K562 (cell line): ENCODE measurements at regions not wholly inside any gene's neighbourhood (a gene's known extent, or its start where the extent isn't known, plus 50 kb on each side); places are given as distances from the start of the nearest gene placed in this dataset.

ENCODE experiments used
- CBFB ChIP-seq: sonication (generic); formaldehyde crosslinking; IDR thresholded peaks from 2 replicates; pipeline ENCODE4 v1.4.0; 2020; ENCODE audit warnings: mild to moderate bottlenecking, missing genetic modification reagents
- CTCF ChIP-seq, 3 experiments: IDR thresholded peaks in 2 of 3; conservative IDR thresholded peaks in 1 of 3; 2 replicates each; pipeline ENCODE4 v1.5.1; 2011 to 2012; ENCODE audit warnings: low read length in 3 of 3, mild to moderate bottlenecking in 3 of 3, control low read depth in 2 of 3, improper control_type of control experiment in 1 of 3, inconsistent platforms in 1 of 3, low read depth in 1 of 3, mixed read lengths in 1 of 3, moderate library complexity in 1 of 3; ENCODE audit not compliant: insufficient read depth in 2 of 3
- FOXK1 ChIP-seq: sonication (generic); formaldehyde crosslinking; IDR thresholded peaks from 2 replicates; pipeline ENCODE4 v1.8.0; 2022; ENCODE audit warnings: missing genetic modification reagents, mild to moderate bottlenecking, borderline replicate concordance
- IRF2 ChIP-seq: sonication (generic); formaldehyde crosslinking; IDR thresholded peaks from 2 replicates; pipeline ENCODE4 v1.8.1; 2022; ENCODE audit warnings: mild to moderate bottlenecking, missing genetic modification reagents
- KHSRP ChIP-seq: fragments of 450-650 bp; IDR thresholded peaks from 2 replicates; pipeline ENCODE4 v1.6.1; 2017
- MAFK ChIP-seq: IDR thresholded peaks from 2 replicates; pipeline ENCODE4 v1.6.1; 2011; ENCODE audit warnings: low read length, improper control_type of control experiment
- PKNOX1 ChIP-seq: fragments of 450-650 bp; IDR thresholded peaks from 2 replicates; pipeline ENCODE4 v1.6.1; 2016
- POLR2A ChIP-seq: fragments of 450-650 bp; conservative IDR thresholded peaks from 2 replicates; pipeline ENCODE4 v1.6.1; 2016
- SREBF2 ChIP-seq: sonication (generic); formaldehyde crosslinking; IDR thresholded peaks from 2 replicates; pipeline ENCODE4 v1.4.0; 2020; ENCODE audit warnings: mild to moderate bottlenecking, missing genetic modification reagents
- ZKSCAN8 ChIP-seq: fragments of 200-800 bp; sonication (Bioruptor generic); IDR thresholded peaks from 2 replicates; pipeline ENCODE4 v1.6.1; 2016; ENCODE audit warnings: missing genetic modification characterization, missing compliant biosample characterization

GRCh38 chr1:5565281-5566125 is 426.7 kb downstream of the NPHP4 start:
- TF ChIP-seq KHSRP (no peak), PKNOX1 (no peak), IRF2 (CRISPR knock-in tag) (no peak), ZKSCAN8 (CRISPR knock-in tag) (no peak), CBFB (CRISPR knock-in tag) (no peak), CTCF (IDR thresholded peaks at IDR 0.05 in 2 of 3, conservative IDR thresholded peaks at IDR 0.05 in 1 of 3; ENCODE audit: insufficient read depth in 2 of 3, low read depth in 1 of 3, low read length in 3 of 3) (no peak), MAFK (no peak), SREBF2 (no peak), POLR2A (no peak), FOXK1 (CRISPR knock-in tag) (no peak)
